HL-60 (cell line): ENCODE measurements at regions not wholly inside any gene's neighbourhood (a gene's known extent, or its start where the extent isn't known, plus 50 kb on each side); places are given as distances from the start of the nearest gene placed in this dataset.

Source experiments
- CTCF ChIP-seq: IDR thresholded peaks from one replicate; pipeline ENCODE4 v1.5.1; 2011; ENCODE audit warnings: low read length, control low read depth, inconsistent platforms; ENCODE audit not compliant: insufficient read depth
- GABPA ChIP-seq: IDR thresholded peaks from 2 replicates; pipeline ENCODE4 v1.6.1; 2012; ENCODE audit warnings: low read depth
- POLR2AphosphoS5 ChIP-seq: IDR thresholded peaks from 2 replicates; pipeline ENCODE4 v1.6.1; 2012; ENCODE audit warnings: low read depth
- REST ChIP-seq: IDR thresholded peaks from 2 replicates; pipeline ENCODE4 v1.6.1; 2012; ENCODE audit warnings: low read depth; ENCODE audit not compliant: insufficient replicate concordance
- SPI1 ChIP-seq: IDR thresholded peaks from 2 replicates; pipeline ENCODE4 v1.6.1; 2012; ENCODE audit warnings: low read depth, mild to moderate bottlenecking, borderline replicate concordance

DNA sequence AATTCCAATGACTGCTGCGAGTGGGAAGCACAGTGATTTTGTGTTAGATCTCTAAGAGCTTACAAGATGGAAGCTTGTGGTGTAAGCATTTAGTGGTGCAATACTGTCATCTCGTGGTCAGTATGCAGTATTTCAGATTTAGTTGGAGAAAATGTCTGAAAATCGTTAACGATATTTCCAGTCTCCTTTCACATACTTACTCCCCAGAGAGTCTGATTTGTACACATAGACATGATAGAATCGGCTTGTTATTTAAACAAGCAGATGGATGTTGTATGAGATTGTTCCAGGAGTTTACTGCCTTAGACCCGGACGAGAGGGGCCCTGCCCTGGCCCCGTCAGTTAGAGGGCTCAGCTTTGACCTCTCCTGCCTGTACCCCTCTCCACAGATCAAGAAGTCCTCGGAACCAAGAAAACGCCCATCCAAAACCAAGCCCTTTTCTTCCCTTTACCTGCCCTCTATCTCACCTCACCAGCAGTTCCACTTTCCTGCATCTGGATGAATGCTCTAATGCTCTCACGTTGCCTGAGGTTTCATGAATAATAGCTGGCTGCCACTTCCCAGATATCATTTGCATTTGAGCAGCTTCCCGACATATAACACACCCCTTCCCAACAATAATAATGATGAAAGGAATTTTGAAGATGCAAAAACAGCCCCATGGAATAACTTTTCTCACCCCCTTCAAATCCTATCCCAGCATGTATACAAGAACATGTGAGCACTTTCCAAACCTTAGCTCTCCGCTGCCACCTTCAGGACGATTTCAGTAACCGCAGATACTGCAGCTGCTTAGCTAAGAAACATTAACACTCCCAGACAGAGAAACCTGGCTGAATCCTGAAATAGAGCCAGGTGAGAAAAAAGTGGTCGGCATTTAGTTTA lies 247.3 kb downstream of the LTN1 start:
- peak; percentile 90 for TF ChIP-seq CTCF
- TF ChIP-seq REST, result no peak
- TF ChIP-seq POLR2AphosphoS5, result no peak
- TF ChIP-seq GABPA, result no peak
- 0 out of 2 replicates have a peak, but pooled peaks have one; percentile 7 for TF ChIP-seq SPI1
